ENCODE measurements at regions not wholly inside any gene's neighbourhood (a gene's known extent, or its start where the extent isn't known, plus 50 kb on each side); places are given as distances from the start of the nearest gene placed in this dataset.
"Not testable (repeated sequence)": the region's sequence is repeated elsewhere in the genome, so short reads cannot be mapped to it uniquely, and the experiment has no call there.

- Histone ChIP-seq H3K36me3 (no peaks in the 10 kb centered on the region), H3K4me1 (no peaks in the 10 kb centered on the region), H3K27me3 (no peaks in the 10 kb centered on the region), H3K27ac (no peak overlapping the region), H3K9me3 (replicated peaks) (no peaks in the 10 kb centered on the region), H3K4me3 (no peak overlapping the region)
- no peak for DNase-seq
Measured at GRCh38 chr4:18134111-18134510, 112.6 kb upstream of the LCORL start.

- no peak for DNase-seq
- no peaks in the 10 kb centered on the region for H3K27me3 ChIP-seq
- H3K27ac ChIP-seq, result no peak overlapping the region
- no peak overlapping the region for H3K4me3 ChIP-seq
- H3K9me3 ChIP-seq (replicated peaks), result no peaks in the 10 kb centered on the region
- no peaks in the 10 kb centered on the region for H3K36me3 ChIP-seq
- H3K4me1 ChIP-seq, result no peaks in the 10 kb centered on the region
Measured at GRCh38 chr4:18130256-18130655, 108.7 kb upstream of the LCORL start.

DNA sequence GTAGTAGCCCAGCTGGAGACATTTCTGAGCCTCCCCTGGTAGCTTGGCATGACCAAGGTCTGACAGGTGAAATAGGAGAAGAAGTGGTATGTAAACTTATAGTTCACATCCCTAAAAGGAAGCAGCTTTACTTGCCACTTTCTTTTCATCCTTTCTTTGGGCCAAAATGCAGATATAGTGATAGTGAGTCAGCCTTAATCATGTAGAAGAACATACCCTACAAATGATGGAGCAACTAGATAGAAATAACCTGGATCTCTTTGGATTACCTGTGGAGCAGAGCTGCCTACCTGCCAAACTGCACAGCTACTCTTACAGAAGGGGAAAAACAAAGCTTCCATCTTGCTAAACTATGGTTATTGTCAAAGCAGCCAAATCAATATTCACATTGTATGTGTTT lies 106.7 kb upstream of the LCORL start:
- Histone ChIP-seq H3K4me1 (no peaks in the 10 kb centered on the region), H3K27ac (no peak overlapping the region), H3K4me3 (no peak overlapping the region), H3K36me3 (no peaks in the 10 kb centered on the region), H3K9me3 (replicated peaks) (no peaks in the 10 kb centered on the region), H3K27me3 (no peaks in the 10 kb centered on the region)
- DNase-seq, result no peak

DNA sequence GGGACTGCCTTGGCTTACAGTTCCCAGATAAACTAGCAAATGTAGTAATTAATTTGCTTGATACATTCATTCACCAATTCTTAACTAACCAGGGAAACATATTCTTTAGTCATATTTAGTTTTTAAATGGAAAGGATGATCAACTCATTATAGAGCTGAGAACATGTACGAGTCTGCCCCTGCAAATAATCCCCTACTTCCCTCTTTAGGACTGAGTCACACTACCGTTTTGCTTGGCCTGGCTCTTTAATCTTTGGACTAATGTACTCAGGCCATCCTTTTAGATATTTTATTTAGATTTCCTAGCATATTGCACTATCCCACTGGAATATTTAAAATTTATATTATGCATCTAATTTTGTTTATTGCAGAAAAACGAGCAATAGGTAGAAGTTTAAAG lies 105.5 kb upstream of the LCORL start:
- Histone ChIP-seq H3K4me3 (no peak overlapping the region), H3K4me1 (no peaks in the 10 kb centered on the region), H3K36me3 (no peaks in the 10 kb centered on the region), H3K9me3 (replicated peaks) (no peaks in the 10 kb centered on the region), H3K27me3 (no peaks in the 10 kb centered on the region), H3K27ac (no peak overlapping the region)
- no peak for DNase-seq

DNA sequence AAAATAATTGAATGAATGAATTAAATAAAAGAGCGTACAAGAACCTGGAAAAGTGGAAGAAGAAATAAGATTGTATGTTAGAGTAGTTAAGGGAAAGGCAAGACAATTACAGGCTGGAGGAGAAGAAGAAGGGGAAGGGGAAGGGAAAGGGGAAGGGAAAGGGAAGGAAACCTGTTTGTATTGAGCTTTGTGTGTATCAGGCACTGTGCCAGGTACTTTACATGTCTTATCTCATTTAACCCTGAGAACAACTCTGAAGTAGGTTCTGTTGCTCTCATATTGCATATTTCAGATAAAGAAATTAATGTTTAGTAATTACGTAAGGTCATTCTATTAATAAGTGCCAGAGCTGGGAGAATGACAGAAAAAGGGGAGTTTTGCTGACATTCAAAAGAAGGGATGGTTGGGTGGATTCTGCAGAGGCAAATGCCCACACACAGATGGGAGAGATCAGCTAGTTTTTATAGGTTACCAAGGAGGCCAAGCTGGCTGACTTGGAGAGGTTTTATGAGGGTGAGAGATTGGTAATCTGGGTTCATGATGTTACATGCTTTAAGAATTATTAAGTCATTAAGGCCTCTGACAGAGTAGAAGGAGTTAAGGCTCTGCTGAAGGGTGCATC lies 92.3 kb upstream of the LCORL start:
- no peak for DNase-seq
- Histone ChIP-seq H3K4me3 (no peak overlapping the region), H3K9me3 (replicated peaks) (no peaks in the 10 kb centered on the region), H3K4me1 (no peaks in the 10 kb centered on the region), H3K27me3 (peaks cover 4% of the 10 kb centered on the region; the same call in 1 of the 2 replicates), H3K36me3 (no peaks in the 10 kb centered on the region), H3K27ac (no peak overlapping the region)

- Histone ChIP-seq H3K27ac (no peak overlapping the region), H3K9me3 (replicated peaks) (no peaks in the 10 kb centered on the region), H3K27me3 (peaks cover 4% of the 10 kb centered on the region; the same call in 1 of the 2 replicates), H3K4me3 (no peak overlapping the region), H3K4me1 (no peaks in the 10 kb centered on the region), H3K36me3 (no peaks in the 10 kb centered on the region)
- peak; percentile 17 to 29 for DNase-seq
Measured at GRCh38 chr4:18111081-18111480, 89.5 kb upstream of the LCORL start.

DNA sequence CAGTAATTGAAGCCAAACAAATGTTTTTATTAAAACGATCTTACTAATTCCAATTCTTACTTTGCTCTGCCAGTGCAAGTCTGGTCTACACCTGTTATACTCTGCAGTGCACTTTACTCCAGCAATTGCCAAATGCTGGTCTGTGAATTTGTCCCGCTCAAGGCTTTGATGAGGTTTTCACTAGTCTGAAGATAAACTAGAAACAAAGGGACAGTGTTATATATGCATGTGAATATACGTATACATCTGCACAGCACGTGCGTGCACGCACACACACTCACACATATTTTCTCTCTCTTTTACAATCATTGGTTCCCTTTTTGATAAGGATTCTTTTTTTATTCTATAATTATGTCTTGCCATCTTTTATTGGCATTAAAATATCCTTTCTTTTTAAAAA lies 88.5 kb upstream of the LCORL start:
- Histone ChIP-seq H3K4me3 (no peak overlapping the region), H3K27ac (no peak overlapping the region), H3K27me3 (peaks cover 4% of the 10 kb centered on the region; the same call in 1 of the 2 replicates), H3K4me1 (no peaks in the 10 kb centered on the region), H3K9me3 (replicated peaks) (no peaks in the 10 kb centered on the region), H3K36me3 (no peaks in the 10 kb centered on the region)
- peak in 1 of 2 experiments; percentile 9 for DNase-seq

DNA sequence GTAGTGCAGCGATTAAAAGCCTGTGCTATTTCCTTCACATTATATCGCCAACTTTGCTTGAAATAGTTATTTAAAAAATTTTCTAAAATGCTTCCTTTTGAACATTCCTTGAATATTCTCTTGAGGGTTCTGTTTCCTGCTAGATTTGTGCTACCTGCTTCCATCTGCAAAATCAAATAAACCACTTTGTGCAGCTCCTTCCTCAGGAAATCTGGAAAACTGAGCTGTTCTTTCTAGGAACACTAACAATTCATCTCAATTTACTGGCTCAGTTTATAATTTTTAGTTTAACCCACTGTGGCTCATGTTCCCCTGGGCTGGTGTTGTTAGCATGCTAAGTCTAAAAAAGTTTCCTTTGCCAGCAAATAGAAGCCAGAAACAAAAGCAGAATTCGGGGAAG lies 88.1 kb upstream of the LCORL start:
- Histone ChIP-seq H3K9me3 (replicated peaks) (no peaks in the 10 kb centered on the region), H3K27ac (no peak overlapping the region), H3K36me3 (no peaks in the 10 kb centered on the region), H3K4me3 (no peak overlapping the region), H3K27me3 (peaks cover 4% of the 10 kb centered on the region; the same call in 1 of the 2 replicates), H3K4me1 (no peaks in the 10 kb centered on the region)
- no peak for DNase-seq

DNA sequence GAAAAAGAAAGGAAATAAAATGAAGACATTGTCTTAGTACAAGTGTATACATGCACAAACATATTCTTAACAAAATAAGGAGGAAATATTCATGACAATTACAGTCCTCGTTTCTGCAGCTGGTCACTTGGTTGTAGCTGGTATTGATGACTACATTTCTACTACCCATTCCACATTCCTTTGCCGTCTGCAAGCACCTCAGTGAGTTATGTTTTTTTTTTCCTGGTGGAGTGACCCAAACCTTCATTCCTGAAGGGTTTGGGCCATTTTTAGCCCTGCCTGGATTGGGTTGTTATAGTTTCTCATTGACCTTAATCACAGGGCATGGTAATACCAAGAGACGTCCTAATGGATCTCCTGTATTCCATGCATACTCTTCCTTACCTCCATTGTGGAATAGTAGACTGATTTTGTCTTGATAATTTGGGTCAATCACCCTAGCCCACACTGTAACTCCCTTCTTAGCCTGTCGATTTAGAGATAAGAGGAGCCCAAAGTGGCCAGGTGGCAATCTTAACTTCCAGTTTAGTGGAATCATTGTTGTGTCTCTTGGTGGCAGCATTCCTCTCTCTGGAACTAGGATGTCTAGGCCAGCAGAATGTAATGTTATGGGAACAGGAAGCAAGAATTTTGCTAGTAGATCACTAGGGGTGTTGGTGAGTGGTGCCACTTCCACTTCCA lies 86.4 kb upstream of the LCORL start:
- not testable (repeated sequence) for H3K36me3 ChIP-seq; H3K27me3 ChIP-seq; H3K4me1 ChIP-seq; DNase-seq; H3K27ac ChIP-seq; H3K9me3 ChIP-seq (replicated peaks); H3K4me3 ChIP-seq

DNA sequence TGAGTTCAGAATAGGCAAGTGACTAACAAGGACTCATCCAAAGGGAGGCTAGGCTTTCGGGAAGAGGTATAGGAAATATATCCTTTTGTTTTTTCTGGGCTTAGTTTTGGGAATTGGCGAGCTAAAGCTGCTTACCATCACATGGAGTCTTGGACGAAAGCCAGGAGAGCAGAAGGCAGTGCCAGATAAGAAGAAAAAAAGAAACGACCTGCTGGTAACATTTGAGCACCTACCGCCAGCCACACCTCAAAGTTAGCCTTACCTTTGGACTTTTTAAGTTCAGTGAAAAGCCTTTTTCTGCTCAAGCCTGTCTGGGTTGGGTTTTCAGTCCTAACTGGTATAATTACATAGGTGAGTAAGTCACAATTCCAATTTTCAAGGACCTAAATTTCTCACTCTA lies 85.1 kb upstream of the LCORL start:
- DNase-seq, result peak in 1 of 2 experiments; percentile 17
- peaks cover 4% of the 10 kb centered on the region; the same call in 1 of the 2 replicates for H3K27me3 ChIP-seq
- no peak overlapping the region for H3K27ac ChIP-seq
- no peaks in the 10 kb centered on the region for H3K4me1 ChIP-seq
- H3K4me3 ChIP-seq, result no peak overlapping the region
- no peaks in the 10 kb centered on the region for H3K36me3 ChIP-seq
- H3K9me3 ChIP-seq (replicated peaks), result no peaks in the 10 kb centered on the region

DNA sequence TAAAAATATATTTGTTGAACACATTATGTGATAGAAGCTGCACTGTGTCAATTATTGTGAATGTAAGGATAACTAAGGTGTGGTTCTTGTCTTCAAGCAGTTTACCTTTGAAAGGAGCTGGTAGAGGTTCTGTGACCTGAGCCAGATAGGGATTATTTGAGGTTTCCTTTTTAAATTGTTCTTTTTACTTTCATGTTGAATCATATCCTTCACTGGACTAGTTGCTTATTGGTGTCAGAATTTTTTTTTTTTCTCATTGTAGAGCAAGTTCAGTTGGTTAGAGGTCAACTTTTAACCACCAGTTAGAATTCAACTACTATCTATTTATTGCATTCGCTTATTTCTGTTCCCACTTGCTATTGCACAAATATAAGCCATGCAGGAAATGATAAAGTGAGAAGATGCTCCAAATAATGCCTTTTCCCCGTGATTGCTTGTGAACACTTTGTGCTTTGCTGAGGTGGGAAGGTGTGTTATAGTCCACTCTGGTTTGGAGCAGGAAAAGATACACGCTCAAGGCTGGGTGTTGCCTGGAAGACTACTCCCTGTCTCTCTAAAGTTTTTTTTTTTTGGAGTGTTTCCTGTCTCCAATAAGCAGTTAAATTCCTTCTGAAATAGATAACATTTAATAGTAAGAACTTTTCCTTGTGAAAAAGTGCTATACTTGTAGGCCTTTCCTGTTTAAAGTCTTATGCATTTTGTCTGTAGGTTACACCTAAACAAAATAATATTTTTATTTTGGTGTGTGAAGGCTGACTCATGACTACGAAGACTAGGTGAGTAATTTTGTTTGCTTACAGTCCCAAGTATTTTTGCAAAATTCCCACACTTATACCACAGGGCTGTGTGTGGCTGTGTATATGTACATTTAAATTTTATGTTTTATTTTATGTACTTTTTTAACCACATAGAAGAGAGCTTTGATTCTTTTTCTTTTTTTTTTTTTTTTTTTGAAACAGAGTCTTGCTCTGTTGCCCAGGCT lies 83.8 kb upstream of the LCORL start:
- no peak for DNase-seq
- no peak overlapping the region for H3K27ac ChIP-seq
- no peaks in the 10 kb centered on the region for H3K9me3 ChIP-seq (replicated peaks)
- no peak overlapping the region for H3K4me3 ChIP-seq
- H3K27me3 ChIP-seq, result no peaks in the 10 kb centered on the region
- no peaks in the 10 kb centered on the region for H3K4me1 ChIP-seq
- H3K36me3 ChIP-seq, result no peaks in the 10 kb centered on the region

DNA sequence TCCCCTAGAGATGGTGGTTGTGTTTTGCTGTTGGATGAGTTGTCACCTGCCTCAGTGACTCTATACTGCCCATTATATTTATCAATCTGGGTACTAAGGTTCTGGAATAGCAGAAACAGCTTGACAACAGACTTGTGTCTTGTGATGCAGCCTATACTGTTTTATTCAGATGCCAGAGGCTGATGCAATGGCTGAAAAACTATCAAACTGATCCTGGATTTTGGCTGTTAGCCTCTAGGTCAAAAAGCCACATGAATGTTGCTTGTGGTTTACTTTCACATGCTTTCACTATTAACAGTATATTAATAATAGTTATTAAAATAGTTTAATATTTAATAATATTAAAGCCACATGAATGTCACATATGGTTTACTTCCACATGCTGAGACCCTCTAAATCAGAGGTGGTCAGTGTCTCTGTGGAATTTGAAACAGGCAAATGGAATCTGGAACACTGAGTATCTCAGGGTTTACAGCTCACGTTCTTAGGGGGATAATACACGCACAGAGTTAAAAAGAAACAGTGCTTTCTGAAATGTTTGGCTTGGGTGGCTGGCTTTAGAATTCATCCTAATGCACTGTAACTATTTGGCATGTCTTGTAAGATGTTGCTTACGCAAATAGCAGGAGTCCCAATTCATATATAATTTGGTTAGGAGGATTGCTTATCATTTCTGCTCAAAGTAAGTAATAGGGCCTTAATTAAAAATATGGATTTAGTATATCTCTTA lies 82.5 kb upstream of the LCORL start:
- H3K36me3 ChIP-seq, result no peaks in the 10 kb centered on the region
- no peaks in the 10 kb centered on the region for H3K4me1 ChIP-seq
- no peak for DNase-seq
- no peak overlapping the region for H3K4me3 ChIP-seq
- no peaks in the 10 kb centered on the region for H3K9me3 ChIP-seq (replicated peaks)
- no peaks in the 10 kb centered on the region for H3K27me3 ChIP-seq
- no peak overlapping the region for H3K27ac ChIP-seq

DNA sequence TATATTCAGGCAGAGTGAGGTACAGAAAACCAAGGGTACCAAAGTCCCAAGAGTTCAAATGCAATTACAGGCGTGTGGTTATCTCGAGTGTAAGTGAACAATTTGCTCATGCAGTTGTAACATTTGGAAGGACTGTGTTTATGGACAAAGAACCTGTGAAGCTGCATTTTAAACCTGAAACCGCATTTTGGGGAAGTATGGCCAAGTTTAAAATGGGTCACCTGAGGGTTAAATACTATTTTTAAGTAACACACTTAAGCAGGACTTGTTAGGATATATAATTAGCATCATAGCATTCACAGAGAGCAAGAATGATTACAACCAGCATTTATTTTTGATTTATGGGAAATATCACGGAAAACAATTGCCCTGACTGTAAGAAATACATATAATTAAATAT lies 79.1 kb upstream of the LCORL start:
- H3K4me1 ChIP-seq, result no peaks in the 10 kb centered on the region
- no peak overlapping the region for H3K27ac ChIP-seq
- H3K36me3 ChIP-seq, result no peaks in the 10 kb centered on the region
- no peaks in the 10 kb centered on the region for H3K27me3 ChIP-seq
- H3K9me3 ChIP-seq (replicated peaks), result no peaks in the 10 kb centered on the region
- no peak for DNase-seq
- no peak overlapping the region for H3K4me3 ChIP-seq

DNA sequence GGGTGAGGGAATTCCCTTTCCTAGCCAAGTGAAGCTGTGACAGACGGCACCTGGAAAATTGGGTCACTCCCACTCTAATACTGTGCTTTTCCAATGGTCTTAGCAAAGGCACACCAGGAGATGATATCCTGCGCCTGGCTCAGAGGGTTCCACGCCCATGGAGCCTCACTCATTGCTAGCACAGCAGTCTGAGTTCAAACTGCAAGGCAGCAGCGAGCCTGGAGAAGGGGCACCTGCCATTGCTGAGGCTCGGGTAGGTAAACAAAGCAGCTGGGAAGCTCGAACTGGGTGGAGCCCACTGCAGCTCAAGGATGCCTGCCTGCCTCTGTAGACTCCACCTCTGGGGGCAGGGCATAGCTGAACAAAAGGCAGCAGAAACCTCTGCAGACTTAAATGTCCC lies 68.9 kb upstream of the LCORL start:
- H3K27me3 ChIP-seq; H3K4me1 ChIP-seq; H3K27ac ChIP-seq; DNase-seq; H3K4me3 ChIP-seq; H3K36me3 ChIP-seq; H3K9me3 ChIP-seq (replicated peaks): not testable (repeated sequence)

All from SJCRH30 (cell line).